Limb (tissue), 2 donors: ENCODE measurements at regions not wholly inside any gene's neighbourhood (a gene's known extent, or its start where the extent isn't known, plus 50 kb on each side); places are given as distances from the start of the nearest gene placed in this dataset.

Experiments used
- DNase-seq, 2 donors: peaks; one replicate each; pipeline ENCODE4 v3.0.0-alpha.2; 2016; ENCODE audit errors: extremely low spot score in 2 of 2

DNA sequence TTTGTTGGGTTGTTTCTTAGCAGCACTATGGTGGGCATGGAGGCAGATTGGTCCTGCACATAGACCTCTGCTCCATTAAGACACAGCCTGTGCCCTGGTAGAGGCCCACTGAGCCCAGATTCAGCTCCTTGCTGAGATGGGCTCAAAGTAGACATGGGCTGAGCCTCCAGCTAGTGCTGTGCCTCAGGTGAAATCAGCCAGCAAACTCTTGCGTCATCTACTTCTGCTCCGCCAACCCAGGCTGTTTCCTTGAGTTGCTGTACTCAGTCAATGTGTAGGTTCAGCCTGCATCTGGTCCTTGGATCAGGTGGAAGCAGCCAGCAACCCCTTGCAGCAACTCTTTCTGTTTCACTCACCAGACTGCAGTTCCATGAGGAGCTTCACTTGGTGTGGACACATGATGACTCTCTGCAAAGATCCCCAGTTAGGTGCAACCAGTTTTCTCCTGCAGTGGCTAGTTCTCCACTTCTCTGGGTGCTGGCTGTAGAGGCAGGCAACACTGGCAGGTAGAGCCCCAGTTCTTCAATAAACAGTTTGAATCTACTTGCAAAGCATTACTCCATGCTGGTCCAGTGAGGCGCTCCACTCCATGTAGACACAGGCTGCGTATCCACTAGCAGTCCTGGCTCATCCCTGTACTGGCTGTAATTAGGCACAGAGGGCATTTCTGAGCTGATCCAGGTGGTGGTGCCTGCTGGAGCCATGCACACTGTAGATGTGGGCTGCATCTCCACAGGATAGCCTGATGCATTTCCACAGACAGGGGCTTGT, 199.0 kb upstream of the MAMLD1 start:
- no peak for DNase-seq

DNA sequence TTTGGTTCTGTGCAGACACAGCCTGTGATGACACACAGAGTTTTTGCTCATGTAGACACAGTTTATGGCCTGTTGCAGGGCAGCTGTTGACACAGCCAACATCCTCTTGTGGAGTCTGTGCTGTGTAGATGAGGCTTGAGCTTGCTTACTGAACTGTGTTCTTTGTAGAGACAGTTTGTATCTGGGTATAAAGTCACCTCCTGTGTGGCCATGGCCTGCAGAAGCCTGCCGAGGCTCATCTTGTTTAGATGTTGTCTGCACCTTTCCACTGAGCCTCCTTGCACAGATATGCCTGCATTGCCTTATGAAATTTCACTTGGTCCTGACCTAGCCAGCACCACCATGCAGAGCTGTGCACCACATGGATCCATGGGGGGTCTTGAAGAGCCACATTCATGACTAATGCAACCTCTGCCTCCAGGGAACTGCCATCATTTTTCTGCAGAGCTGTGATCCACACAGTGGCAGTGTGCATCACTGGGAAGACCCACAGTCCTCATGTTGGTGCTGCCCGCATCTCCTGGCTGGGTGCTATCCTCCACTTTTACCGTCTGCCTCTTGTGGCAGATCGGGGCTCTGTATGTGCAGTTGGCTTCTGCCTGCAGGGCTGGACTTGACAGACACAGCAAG, 198.0 kb upstream of the MAMLD1 start:
- no peak for DNase-seq

DNA sequence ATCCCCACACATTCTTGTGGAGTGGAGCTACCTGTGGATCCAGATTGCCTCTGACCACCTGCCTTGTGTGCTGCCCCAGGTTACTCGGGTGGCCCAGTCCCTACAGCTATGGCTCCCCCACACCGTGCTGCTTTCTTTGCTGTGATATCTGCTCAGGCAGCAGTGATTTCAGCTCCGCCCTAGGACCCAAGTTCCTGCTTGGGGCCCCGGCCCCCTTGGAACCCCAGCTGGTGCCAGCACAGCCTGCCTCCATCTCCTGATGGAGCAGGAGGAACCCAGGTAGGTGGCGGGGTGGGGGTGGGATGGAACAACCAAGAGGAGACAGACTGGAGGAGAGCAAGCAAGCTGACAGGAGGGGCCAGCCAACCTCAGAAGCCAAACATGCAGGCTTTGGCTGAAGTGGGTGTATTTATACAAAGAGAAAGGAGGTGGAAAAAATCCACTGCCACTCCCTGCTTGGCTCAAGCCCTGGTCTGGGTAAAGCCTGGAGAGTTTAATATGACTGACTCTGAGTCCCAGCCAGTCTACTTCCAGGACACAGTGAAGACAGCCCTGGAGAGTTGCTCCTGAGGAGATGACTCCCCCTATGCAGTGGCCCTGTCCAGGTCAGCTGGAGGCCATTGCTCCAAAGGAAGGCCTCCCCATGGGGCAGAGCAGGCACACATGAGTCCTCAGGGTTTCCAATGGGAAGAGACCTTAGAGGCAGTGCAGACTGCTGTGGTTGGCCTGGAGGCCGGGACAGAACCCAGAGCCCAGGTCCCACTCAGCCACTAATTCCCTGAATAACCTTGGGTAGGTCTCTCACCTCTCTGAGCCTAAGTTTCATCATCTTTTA, 197.1 kb upstream of the MAMLD1 start:
- DNase-seq, result no peak

DNA sequence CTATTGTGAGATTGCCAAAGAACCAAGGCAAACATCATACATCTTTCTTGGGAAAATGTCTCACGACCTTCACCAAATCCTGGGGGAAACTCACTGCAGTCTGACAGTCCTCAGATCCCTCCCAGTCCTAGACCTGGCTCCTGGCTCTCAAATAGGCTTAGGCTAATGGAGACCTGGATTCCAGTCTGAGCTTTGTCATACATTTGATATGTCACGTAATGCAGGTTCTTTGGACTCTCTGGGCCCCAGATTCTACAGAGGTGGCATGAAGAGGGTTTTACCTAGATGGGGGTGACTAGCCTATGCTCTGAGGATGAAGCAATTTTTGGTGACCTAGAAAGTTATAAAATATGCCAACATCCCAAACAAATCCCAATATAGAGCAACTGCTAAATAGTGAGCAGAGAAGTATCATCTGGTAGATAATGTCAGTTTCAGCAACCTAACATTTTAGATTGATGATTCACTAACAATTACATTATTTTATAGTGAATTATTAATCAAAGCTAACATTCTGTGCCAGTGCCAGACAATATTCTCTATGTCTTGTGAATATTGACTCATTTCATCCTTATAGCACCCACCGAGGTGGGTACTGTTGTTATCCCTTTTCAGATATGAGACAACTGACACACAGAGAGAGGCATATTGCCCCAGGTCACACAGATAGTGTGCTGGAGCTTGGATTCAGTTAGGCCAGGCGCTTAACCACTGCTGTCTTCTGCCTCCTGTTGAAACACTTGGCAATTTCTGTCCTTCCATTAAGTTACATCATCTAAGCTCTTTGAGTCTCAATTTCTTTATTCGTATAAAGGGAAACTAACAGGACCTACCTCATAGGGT, 195.4 kb upstream of the MAMLD1 start:
- no peak for DNase-seq

DNA sequence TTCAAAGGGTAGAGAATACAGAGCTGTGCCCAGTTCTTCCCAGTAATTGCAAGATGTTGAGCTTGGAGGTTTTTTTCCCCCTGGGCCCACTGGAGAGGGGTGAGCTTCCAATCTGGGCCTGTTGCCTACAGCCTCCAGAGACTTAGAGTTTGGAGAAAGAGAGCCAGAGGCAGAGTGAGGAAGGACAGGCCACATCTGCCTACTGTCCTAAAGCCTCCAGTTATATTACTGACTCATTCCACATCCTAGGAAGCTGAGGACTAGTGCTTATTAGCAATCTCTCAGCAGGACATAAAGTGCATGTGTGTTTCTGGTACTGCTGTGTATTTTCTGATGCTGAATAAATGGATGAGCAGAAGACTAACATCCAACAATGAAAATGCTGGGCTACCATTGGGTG, 181.0 kb upstream of the MAMLD1 start:
- no peak for DNase-seq

DNA sequence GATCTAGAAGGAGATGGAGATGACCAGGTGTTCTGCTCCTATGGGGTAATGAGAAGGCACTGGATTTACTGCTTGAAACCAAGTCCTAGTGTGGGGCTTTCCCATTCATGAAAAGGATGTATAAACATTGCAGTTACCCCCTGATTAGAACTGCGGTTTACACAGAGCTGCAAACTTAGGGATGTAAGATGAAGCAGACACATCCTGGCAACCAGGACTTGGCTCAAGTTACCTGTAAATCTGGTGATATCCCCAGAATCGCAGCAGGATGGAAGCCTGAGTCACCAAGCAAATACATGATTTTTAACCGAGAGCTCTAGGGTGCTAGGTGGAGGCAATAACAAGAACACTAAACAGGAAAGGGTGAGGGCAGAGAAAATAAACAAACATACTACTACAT, 178.6 kb upstream of the MAMLD1 start:
- no peak for DNase-seq

DNA sequence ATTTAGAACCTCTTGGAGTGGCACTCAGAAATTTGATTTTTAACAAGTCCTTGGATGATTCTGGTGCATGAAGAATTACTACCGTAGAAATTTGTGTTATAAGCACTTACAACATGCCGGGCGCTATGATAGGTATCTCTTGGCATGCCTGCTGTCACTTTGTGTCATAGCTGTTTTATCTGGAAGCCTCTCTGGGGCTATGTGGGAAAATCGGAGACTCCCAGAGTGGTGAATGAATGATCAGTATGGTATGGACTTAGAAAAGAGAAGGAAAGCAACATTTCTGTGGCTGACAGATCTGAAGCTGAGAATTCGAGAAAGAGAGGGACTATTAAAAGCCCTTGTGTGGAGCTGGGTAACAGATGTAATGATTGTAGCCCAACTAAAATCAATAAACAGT, 177.4 kb upstream of the MAMLD1 start:
- no peak for DNase-seq

DNA sequence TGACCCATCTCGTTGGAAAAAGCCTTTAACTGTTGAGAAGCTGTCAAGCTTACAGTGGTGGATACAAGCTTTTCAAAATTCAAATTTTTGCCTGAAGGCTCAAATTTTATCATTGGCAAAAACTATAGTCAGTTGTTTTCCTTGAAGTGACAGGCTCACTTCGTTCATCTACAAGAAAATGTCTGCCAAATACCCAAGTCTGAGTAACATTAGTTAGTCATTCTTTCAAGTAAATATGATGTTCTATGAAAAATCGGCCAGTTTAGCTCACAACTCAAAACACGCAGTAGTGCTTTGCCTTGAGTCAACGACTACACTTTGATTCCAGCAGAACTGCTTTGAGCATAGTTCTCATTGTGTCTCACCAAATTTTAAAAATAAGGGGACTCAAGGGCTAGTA, 170.3 kb upstream of the MAMLD1 start:
- no peak for DNase-seq

DNA sequence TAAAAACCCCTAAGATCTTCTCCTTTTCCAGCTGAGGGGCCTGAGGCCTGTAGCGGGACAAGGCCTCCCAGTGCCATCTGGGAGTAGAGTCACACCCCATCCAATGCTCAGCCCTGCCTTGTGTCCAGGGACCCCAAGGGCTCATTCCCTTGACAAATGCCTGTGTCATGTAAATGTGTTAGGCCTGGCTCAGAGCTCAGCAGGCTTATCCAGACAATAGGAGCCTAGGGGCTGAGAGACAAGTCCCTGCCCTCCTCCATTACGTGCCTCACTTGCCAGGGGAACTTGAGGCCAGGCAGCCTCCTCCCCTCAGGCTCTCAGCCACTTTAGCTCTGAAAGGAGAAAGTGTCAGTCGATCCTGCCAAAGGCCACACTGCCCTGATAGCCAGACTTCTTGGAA, 166.8 kb upstream of the MAMLD1 start:
- DNase-seq, result no peak

DNA sequence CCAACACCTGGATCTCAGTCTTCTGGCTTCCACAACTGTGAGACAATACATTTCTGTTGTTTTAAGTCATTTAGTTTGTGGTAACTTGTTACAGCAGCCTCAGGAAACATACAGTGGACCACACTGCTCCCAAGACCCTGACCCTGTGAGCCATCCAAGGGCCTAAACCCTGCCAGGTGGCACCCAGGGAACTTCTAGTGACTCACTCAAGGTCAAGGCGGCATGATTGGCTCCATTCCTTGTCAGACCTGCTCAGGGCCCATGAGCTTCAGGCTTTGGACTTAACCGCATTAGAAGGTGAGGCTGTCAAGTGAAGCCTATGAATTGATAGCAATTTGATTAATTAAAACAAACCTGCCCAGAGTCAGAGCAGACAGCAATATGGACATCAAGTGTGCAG, 165.7 kb upstream of the MAMLD1 start:
- no peak for DNase-seq

DNA sequence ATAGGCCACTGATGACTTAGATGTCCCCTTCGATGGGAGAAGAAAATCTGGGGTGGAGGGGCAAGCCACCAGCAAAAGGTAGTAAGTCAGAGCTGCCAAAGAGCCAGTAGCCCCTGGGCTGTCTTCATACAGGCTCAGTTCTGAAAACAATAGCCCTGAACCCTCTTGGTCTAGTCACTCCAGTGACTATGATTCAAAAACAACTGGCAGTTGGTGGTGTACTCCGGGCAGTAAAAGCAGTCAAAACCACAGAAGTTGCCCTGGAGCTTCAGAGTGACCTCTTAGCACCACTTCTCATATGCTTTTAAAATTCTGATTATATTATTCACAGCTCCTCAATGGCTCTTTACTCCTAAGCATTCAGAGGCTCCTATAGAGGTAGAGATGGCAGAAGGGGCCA, 164.3 kb upstream of the MAMLD1 start:
- DNase-seq, result no peak

DNA sequence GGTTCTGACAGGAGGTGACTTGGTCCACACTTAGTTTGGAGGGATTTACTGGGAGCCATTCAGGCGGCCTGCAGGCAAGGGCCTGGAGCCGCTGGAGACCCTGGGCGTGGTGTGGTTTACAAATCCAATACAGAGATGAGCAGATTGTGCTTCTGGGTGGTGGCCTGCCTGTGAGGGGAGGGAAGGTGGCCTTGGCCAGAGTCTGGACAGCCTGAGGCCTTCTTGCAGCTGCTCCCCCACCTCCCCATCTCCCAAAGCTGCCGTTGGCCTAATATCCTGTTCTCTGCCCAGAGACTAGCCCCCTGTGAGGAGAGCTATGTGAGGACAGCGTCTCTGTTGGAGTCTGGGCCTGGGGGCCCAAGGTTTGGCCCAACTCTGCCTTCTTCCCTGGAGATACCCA, 163.9 kb upstream of the MAMLD1 start:
- no peak for DNase-seq

DNA sequence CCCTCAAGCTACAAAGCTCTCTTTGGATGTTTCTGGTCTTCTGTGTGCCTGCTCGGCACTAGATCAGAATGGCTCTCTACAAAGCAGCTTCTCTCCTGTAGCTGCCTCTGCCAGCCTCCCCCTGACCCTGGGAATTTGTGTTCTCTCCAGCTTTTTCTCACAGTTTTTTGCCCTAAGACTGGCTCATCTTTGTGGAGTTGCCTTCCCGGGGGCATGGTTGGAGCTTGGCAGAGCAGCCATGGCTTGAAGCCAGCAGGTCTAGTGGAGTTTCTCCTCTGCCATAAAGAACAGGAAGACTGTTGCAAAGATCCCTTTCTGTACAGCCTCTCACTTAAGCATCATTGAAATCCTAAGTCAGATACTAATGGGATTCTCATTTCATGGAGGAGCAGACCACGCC, 163.3 kb upstream of the MAMLD1 start:
- DNase-seq, result no peak

DNA sequence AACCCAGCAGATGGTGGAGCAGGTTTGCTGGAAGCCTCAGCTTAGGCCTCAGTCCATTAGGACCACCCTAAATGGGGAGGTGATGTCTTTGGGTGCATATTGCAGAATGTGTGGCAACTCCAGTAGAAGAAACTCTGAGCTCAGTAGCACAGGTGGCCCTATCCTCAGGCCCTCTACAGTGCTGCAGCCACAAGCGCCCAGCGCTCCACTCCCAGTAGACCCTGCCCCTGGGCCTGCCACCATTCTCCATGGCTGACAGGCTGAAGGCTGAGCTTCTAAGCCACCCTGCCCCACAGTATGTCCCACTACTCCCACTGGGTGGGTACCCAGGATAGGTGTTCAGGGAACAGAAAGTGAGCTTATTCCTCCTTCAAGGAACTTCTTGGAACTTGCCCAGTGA, 162.8 kb upstream of the MAMLD1 start:
- no peak for DNase-seq

DNA sequence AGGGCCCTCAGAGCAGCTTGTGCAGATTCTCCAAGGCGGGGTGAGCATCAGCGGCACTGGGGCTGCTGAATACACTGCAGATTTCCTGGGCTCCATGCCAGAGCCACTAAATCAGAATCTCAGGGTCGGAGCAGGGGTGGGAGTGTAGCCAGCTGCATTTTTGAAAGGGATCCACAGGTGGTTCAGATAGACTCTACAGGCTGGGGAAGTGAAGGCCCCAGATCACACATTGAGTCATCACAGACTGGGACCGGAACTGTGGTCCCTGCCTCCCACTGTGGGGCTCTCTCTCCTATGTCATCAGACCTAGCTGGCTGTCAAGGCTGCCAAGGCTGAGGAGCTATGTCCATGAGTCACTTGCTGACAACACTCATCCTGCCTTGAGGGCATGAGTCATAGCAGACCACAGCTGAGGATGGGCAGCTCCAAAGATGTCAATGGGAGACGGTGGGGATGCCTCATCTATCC, 162.3 kb upstream of the MAMLD1 start:
- peak in 1 of 2 donors; percentile 40 for DNase-seq

DNA sequence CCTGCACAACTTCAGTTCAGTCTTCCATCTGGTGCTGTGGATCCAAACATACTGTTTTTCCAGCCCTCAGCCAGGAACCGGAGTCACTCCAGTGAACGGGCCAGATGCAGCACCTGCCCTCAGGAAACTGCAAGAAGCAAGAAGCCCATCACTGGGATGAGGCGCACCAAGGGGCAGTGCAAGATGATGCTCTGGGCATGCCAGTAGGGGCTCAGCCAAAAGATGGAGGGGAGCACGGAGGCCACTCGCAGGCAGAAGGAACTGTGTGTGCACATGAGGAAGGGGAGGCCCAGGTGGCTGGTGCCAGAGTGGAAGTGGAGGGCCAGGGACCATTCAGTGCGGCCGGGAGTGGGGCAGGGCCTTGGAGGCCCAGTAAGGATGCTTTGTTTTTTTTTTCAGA, 161.7 kb upstream of the MAMLD1 start:
- no peak for DNase-seq

DNA sequence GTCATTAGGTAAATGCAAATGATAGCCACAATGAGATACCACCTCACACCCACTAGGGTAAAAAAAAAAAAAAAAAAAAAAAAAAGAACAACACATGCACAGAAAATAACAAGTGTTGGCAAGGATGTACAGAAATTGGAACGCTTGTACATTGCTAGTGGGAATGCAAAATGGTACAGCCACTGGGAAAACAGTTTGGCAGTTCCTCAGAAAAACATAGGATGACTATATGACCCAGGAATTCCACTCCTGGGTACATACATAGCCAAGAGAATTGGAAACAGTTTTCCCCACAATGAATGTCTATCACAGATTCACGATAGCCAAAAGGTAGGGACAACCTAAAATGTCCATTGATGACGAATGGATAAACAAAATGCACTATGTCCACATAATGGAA, 161.3 kb upstream of the MAMLD1 start:
- DNase-seq, result no peak

DNA sequence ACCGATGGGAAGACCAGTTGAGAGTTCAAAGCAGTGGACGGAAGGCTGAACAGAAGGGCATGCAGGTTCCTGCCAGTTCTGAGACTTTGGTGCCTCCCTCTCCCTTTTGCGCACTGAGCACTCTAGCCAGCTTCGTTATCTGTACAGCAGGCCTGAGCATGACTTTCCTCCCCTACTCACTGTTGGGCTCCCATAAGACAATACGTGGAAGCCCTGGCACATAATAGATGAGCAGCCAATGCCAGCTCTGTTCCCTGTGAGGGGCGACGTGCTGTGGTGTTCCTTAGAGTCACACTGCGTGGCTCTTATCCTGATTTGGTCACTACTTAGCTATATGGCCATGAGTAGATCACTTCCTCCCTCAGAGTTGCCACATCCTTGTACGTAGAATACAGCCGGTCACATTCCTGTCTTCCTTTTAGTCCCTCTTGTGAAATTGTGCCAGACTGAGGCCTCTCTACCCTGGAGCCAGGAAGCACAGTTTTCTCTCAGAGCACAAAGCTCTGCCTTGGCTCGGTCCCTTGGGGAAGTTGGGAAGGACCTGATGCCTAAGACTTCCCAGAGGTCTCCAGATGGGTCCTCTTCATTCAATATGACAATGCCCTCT, 160.4 kb upstream of the MAMLD1 start:
- no peak for DNase-seq

DNA sequence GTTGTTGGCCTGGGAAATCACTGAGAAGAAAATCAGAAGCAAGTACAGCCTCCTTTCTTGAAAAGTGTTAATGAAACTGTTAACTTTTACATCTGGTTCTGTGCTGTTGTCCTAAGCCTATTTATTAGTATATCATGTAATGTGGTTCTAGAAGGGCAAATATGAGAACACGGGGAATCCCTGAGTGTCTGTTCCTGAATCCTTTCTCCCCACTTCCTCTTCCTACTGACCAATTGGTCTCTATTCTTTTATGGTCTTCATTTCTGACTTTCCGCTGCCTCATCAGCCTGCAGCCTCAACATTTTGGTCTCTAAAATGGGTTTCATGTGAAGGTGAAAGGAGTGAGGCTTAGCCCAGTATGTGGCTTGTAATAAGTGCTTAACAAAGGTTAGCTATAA, 159.9 kb upstream of the MAMLD1 start:
- DNase-seq, result no peak

DNA sequence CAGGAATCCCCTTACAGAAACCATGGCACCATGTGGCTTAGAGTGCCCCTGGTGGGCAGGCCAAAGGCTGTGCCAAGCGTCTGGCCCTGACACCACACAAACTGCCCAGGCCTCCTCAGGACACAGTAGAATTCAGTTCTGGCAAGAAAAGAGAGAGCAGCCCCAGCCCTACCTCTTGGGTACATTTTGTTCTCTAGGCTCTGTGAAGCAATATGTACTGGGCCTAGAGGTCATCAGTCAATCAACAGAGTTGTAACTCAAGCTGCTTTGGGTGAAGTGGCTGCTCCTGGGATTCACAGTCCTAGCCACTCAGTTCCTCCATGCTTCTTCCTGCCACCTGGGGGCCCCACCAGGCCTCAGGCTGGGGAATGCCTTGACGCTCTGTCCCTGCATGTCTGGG, 158.1 kb upstream of the MAMLD1 start:
- DNase-seq, result no peak

DNA sequence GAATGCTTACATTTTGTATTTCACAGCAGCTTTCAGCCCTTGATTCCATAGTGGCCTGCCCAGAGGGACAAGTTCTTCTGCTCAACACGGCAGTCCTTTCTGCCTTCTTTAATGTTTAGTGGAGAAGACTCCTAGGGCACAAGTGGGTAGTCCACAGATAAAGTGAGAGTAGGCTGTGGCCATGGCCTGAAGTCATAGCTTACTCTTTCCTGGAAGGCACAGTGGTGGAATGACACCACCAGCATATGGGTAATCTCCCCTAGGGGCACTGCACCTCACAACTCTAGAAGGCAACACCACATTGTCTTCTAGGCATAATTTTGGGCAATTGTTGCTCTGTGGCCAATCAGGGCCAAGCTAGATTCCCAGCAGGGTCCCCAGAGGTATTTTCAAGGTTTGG, 155.4 kb upstream of the MAMLD1 start:
- DNase-seq, result no peak
